ENCODE measurements at regions not wholly inside any gene's neighbourhood (a gene's known extent, or its start where the extent isn't known, plus 50 kb on each side); places are given as distances from the start of the nearest gene placed in this dataset.
"Not testable (repeated sequence)": the region's sequence is repeated elsewhere in the genome, so short reads cannot be mapped to it uniquely, and the experiment has no call there.

- no peak for FAIRE-seq
Measured at GRCh38 chr15:38746211-38746610, 181.6 kb upstream of the RASGRP1 start.

GRCh38 chr15:38748710-38749109, 184.1 kb upstream of the RASGRP1 start:
- FAIRE-seq: no peak

- FAIRE-seq: no peak
Measured at GRCh38 chr15:38750786-38751185, 186.2 kb upstream of the RASGRP1 start.

GRCh38 chr15:38755718-38756117, 191.1 kb upstream of the RASGRP1 start:
- no peak for FAIRE-seq

GRCh38 chr15:38756441-38756840, 191.8 kb upstream of the RASGRP1 start:
- FAIRE-seq: no peak

DNA sequence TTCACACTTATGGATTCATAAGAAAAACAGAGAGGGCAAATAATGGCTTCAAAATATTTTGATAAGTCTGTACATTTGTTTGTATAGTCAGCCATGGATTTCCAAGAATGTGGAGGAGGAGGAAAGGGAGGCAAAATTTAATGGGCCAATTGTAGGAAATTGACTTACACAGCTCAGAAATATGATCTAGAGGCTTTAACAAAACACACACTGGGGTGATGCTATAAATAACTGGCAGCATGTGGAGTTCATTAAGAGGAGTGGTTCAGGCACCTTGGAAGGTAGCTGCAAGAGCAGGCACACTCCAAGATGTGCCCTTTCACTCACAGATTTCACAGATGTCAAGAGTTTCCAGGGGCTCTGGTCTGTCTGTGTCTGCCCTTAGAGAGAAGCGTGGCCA, 193.4 kb upstream of the RASGRP1 start:
- FAIRE-seq: no peak

- no peak for FAIRE-seq
Measured at GRCh38 chr15:38761681-38762080, 197.1 kb upstream of the RASGRP1 start.

DNA sequence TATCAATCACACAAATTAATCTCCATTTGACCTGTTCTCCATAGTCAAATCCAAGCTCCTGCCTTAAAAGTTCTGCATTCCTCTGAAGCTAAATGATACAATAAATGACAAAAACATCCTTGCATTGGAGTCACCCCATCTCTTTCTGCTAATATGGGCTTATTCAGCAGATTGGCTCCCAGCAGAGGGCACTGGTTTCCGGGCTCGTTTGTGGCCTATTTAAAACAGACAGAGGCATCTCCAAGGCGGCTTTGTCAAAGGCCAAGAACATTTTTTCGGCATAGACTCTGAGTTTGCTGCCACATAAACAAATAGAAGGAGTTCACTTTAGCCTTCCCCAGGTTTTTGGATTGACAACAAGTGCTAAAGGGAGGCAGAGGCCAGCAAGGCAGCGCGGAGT, 204.4 kb upstream of the RASGRP1 start:
- no peak for FAIRE-seq

DNA sequence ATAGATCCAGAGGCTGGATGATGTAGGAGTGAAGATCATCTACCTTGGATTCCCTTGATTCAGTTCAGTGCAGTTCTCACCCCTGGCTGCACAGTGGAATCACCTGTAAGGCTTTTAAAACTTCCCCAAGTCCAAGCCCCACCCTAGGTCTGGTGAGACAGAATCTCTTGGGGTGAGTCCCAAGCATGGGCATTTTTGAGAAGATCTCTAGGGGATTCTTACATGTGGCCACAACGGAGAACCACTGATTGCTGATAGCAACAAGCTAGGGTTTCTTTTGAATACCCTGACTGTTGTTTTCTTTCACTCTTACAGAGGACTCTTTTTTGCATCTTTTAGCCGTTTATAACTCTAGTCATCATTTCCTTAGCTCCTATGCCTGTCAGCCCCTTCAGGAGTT, 204.9 kb upstream of the RASGRP1 start:
- FAIRE-seq: no peak

DNA sequence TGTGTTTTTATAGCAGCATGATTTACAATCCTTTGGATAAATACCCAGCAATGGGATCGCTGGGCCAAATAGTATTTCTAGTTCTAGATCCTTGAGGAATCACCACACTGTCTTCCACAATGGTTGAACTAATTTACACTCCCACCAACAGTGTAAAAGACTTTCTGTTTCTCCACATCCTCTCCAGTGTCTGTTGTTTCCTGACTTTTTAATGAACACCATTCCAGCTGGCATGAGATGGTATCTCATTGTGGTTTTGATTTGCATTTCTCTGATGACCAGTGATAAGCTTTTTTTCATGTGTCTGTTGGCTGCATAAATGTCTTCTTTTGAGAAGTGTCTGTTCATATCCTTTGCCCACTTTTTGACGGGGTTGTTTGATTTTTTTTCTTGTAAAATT, 209.5 kb upstream of the RASGRP1 start:
- FAIRE-seq: not testable (repeated sequence)

- FAIRE-seq: no peak
Measured at GRCh38 chr15:38781196-38781595, 216.6 kb upstream of the RASGRP1 start.

GRCh38 chr15:38782156-38782555, 217.5 kb upstream of the RASGRP1 start:
- no peak for FAIRE-seq

DNA sequence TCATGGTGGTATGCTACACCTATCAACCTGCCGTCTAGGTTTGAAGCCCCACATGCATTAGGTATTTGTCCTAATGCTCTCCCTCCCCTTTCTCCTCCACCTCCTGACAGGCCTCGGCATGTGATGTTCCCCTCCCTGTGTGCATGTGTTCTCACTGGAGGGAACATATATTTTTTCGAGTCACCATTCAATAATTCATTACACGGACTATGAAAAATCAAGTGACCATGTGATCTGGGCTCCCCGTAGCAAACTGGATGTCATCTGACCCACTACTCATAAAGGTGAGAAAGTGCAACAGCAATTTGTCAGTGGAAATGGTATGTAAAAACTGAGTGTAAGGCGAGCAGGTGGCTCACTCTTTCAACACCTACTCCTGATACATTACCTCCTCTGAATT, 224.3 kb upstream of the RASGRP1 start:
- FAIRE-seq: no peak

DNA sequence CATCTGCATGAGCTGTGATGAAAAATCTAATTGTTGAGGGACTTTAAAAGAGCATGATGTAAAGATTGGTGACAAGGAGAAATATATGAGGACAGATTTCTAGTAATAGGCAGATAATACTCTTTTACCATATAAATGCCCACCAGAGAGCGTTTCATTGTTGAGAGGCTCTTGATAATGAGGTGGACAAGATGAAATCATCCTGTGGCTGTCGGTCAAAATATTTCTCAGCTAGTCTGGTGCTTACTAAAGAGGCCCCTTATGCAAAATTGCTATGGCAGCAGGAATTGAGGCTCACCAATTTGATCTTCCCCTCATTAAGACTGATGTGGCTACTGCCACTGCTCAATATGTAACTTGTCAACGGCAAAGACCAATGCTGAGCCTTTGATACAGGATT, 225.0 kb upstream of the RASGRP1 start:
- no peak for FAIRE-seq

DNA sequence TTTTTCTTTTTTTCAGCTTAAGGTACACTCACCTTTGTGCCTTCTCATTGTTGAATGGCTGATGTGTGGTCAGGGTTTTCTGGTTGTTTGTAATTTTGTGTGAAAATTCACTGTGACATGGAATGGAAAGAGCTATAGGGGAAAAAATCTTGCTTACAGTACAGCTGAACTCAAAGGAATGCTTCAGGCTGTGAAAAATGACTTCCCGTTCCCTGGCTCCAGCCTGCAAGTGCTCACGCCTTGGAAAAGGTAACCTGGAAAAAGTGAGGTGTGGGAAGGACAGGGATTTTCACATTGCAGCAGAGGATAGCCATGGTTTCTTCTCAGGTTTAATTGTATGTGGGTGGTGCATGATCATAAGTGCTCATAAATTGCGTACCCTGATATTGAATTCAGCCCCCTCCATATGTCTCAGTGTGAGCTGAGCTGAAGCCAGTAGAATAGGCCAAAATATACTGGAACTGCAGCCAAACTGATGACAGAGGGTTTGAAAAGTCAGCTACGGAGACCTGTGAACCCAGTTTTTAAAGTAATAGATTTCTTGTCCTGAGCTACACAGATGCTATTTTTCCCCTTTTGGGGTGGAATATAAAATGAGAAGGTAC, 228.7 kb upstream of the RASGRP1 start:
- no peak for FAIRE-seq

DNA sequence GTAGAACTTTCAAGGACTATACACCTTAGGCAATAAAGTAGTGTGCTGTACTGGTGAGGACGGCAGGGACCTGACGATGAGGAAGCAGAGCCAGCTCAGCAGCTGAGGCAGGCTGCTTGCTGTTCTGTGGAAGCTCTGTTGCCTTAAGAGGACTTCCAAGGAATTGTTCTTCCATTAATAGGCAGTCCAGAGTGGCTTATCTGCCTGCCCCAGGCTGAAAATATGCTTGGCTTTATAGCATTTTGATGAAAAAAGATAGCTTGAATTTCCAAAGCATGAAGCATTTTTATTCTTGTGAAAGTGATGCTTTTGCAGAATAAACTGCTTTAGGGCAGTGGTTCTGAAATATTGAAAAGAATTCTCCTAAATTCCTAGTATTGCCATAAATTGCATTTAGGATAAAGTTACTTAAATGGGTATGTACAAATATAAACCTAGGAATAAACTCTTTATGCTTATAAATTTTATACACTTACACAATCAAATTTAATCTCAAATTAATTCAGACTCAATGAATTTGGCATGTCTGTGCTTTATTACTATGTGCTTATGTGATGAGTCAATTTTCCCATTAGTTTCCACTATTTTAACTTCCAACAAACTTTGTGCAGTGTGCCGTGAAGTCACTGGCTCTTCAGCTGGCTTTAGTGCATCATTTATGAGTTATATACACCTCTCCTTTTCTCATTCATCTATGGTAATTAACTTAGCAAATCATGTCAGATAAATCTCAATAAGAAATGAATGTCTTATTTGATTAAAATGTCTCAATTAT, 231.0 kb upstream of the RASGRP1 start:
- no peak for FAIRE-seq

- FAIRE-seq: no peak
Measured at GRCh38 chr15:38796589-38796988, 232.0 kb upstream of the RASGRP1 start.

GRCh38 chr15:38797506-38797905, 232.9 kb upstream of the RASGRP1 start:
- not testable (repeated sequence) for FAIRE-seq

DNA sequence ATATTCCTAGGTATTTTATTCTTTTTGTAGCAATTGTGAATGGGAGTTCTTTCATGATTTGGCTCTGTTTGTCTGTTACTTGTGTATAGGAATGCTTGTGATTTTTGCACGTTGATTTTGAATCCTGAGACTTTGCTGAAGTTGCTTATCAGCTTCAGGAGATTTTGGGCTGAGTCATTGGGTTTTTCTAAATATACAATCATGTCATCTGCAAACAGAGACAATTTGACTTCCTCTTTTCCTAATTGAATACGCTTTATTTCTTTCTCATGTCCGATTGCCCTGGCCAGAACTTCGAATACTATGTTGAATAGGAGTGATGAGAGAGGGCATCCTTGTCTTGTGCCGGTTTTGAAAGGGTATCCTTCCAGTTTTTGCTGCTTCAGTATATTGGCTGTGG, 234.6 kb upstream of the RASGRP1 start:
- FAIRE-seq: not testable (repeated sequence)

DNA sequence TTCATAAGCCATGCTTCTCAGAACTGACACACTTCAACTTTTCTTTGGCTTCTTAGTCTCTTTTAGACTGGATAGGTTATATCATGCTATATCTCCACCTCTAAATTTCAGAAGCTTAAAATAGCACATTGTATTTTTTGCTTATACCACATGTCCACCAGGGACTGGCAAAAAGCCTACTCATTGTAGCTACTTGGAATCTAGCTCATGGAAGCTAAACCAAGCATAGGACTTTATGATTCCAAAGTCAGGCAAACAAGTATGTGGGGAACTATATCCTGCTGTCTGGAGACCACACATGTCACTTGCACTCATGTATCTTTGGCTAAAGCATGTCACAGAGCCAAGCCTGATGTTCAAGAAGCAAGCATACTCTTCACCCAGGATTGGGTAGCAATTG, 245.0 kb upstream of the RASGRP1 start:
- FAIRE-seq: no peak

- FAIRE-seq: no peak
Measured at GRCh38 chr15:38810686-38811085, 246.1 kb upstream of the RASGRP1 start.

- not testable (repeated sequence) for FAIRE-seq
Measured at GRCh38 chr15:38814254-38814653, 249.6 kb upstream of the RASGRP1 start.

DNA sequence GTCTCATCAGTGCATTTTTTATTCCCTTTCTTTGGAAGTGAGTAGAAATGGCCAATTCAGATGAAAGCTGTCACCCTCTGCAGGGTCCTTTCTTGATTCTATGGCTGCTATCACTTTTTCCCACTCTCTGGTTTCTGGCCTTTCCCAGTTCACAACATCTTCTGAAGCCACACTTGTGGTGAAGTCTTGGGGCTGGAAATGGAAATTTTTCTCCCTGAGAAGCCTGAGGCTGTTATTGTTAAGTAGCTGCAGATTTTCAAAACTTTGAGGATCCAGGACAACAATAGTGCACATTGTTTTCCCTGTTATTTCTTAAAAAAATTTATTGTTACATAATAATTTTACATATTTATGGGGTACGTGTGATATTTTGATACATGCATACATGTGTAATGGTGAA, 250.3 kb upstream of the RASGRP1 start:
- FAIRE-seq: no peak

DNA sequence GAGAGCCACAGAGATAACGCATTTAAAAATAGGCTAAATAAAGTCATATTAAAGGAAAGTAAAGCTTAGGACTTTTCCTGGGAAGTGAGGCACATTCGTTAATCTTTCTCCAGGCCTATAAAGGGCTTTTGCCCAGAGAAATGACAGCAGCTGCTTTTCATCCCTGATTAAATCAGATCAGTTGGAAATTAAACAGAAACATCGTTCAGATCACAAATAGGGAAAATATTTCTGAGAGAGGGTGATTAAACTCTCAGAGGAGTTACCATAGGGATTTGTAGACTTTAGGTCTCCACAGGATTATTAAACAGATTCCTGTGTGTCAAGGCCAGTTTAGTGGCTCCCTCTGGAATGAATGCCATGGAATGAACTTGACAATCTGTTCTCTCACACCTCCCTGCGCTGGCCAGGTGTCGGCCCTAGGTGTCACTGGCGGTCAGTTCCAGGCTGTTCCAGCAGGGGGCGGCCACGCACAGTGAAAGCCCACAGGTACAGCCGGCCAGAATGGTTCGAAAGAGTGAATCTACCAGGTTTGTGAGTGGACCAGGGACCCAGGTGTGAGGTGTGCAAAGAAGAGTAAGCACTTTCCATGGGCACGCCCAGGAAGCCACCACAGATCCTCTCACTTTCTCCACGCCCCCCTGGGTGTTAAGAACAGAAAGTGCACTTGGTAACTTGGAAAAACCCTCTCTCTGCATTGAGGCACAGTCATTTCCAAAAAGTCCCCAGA, 253.0 kb upstream of the RASGRP1 start:
- no peak for FAIRE-seq
